Lung microvascular endothelial cell (primary cell): ENCODE measurements at regions not wholly inside any gene's neighbourhood (a gene's known extent, or its start where the extent isn't known, plus 50 kb on each side); places are given as distances from the start of the nearest gene placed in this dataset.

Source experiments
- DNase-seq, 2 donors: peaks; one replicate each; pipeline versions ENCODE4 v3.0.0 to v3.0.0-alpha.2; 2010; ENCODE audit warnings: low read depth in 2 of 2

GRCh38 chr4:74642006-74642405 is 152.3 kb downstream of the BTC start:
- no peak for DNase-seq

GRCh38 chr4:74649193-74649592 is 145.1 kb downstream of the BTC start:
- no peak for DNase-seq

- no peak for DNase-seq
Observed at GRCh38 chr4:74651198-74651597, 143.1 kb downstream of the BTC start.

GRCh38 chr4:74653331-74654229 is 140.7 kb downstream of the BTC start:
- no peak for DNase-seq

GRCh38 chr4:74654230-74654681 is 140.1 kb downstream of the BTC start:
- DNase-seq = no peak

GRCh38 chr4:74656596-74656995 is 137.7 kb downstream of the BTC start:
- peak in 1 of 2 donors; percentile 4 for DNase-seq

GRCh38 chr4:74658116-74658515 is 136.2 kb downstream of the BTC start:
- no peak for DNase-seq

- DNase-seq = peak; percentile 77 to 99
Observed at GRCh38 chr4:74659576-74660411, 134.5 kb downstream of the BTC start.

GRCh38 chr4:74660866-74661265 is 133.5 kb downstream of the BTC start:
- DNase-seq = no peak

GRCh38 chr4:74661427-74662201 is 132.7 kb downstream of the BTC start:
- DNase-seq = peak in 1 of 2 donors; percentile 6

GRCh38 chr4:74663631-74664030 is 130.7 kb downstream of the BTC start:
- DNase-seq = no peak

- DNase-seq = no peak
Observed at GRCh38 chr4:74665346-74665745, 129.0 kb downstream of the BTC start.

GRCh38 chr4:74665876-74666275 is 128.4 kb downstream of the BTC start:
- no peak for DNase-seq

- no peak for DNase-seq
Observed at GRCh38 chr4:74667438-74667837, 126.9 kb downstream of the BTC start.

GRCh38 chr4:74667944-74668343 is 126.4 kb downstream of the BTC start:
- no peak for DNase-seq

GRCh38 chr4:74669702-74670101 is 124.6 kb downstream of the BTC start:
- DNase-seq = no peak

GRCh38 chr4:74670583-74670982 is 123.7 kb downstream of the BTC start:
- DNase-seq = peak in 1 of 2 donors; percentile 15

GRCh38 chr4:74671080-74671698 is 123.1 kb downstream of the BTC start:
- DNase-seq = peak; percentile 82 to 86

GRCh38 chr4:74674750-74675149 is 119.6 kb downstream of the BTC start:
- peak in 1 of 2 donors; percentile 1 for DNase-seq

GRCh38 chr4:74675673-74676279 is 118.5 kb downstream of the BTC start:
- peak; percentile 77 to 79 for DNase-seq
